ENCODE measurements at regions not wholly inside any gene's neighbourhood (a gene's known extent, or its start where the extent isn't known, plus 50 kb on each side); places are given as distances from the start of the nearest gene placed in this dataset.
"Not testable (repeated sequence)": the region's sequence is repeated elsewhere in the genome, so short reads cannot be mapped to it uniquely, and the experiment has no call there.

DNA sequence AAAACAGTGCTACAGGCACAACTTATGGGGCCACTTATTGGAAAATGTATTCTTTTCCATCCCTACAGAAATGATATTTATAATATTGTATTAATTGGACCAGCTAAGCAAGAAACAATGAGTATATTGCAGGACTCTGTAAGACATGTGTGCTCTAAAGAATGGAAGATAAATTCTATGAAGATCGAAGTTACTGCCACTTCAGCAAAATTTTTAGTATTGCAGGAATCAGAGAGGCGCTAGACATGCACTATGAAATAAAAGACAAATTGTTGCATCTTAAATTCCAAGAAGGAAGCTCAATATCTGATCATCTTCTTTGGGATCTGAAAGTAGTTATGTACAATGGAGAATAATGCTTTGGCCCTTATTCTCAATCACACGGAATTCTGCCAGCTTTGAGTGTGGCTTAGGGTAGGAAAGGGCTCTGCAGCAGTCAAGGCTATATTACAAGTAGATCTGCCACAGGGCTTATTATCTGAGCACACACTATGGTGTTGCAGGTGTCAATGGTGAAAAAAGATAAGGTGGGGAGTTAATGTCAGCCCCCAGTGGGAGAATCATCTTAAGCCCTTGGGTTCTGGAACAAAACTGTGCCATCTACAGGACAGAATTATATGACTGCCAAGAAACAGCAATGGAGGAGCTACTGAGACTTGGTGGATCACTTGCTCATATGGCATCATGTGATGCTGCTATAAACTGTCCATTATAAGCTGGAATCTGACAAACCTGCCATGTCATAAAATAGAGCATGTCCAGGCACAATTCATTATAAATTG is 334.0 kb upstream of the NDST3 start:
- DNase-seq: no peak

DNA sequence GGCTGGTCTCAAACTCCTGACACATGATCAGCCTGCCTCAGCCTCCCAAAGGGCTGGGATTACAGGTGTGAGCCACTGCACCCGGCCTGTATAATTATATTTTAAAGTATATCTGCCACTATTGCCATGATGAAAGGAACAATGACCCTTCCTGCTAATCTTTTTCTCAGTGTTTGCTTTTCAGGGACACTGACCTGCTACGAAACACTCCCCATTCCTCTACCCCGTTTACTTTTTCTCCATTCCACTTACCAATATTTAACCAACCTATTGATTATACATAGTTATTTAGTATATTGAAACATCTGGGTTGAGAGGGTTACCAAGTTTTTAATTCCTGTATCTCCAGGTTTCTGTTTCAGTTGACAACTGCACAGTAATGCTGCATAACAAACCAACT is 331.9 kb upstream of the NDST3 start:
- DNase-seq: no peak

DNA sequence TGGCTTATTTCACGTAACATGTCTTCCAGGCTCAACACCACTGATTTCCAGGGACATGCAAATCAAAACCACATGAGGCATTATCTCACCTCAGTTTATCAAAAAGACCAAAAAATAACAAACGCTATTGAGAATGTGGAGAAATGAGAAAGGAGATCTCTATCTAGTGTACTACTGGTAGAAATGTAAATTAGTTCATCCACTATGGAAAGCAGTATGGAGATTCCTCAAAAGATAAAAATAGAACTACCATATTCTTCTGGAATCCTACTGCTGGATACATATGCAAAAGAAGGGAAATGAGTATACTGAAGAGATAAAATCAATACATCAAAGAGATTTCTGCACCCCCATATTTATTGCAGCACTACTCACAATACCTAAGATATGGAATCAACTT is 329.6 kb upstream of the NDST3 start:
- no peak for DNase-seq

DNA sequence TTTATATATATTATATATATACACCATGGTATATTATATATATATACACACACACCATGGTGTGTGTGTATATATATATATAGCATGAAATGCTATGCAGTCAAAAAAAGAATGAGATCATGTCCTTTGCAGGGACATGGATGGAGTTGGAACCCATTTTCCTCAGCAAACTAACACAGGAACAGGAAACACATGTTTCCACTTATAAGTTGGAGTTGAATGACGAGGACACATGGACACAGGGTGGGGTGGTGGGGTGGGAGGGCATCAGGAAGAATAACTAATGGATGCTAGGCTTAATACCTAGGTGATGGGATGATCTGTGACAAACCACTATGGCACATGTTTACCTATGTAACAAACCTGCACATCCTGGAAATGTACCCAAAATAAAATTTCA is 293.6 kb upstream of the NDST3 start:
- DNase-seq: no peak

DNA sequence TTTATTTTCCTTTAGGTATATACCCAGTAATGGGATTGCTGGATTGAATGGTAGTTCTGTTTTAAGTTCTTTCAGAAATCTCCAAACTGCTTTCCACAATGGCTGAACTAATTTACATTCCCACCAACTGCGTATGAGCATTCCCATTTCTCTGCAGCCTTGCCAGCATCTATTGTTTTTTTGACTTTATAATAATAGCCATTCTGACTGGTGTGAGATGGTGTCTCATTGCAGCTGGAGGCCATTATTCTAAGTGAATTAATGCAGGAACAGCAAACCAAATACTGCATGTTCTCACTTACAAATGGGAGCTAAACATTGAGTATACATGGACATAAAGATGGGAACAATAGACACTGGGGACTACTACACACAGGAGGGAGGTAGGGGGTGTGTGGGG is 288.9 kb upstream of the NDST3 start:
- DNase-seq: not testable (repeated sequence)

DNA sequence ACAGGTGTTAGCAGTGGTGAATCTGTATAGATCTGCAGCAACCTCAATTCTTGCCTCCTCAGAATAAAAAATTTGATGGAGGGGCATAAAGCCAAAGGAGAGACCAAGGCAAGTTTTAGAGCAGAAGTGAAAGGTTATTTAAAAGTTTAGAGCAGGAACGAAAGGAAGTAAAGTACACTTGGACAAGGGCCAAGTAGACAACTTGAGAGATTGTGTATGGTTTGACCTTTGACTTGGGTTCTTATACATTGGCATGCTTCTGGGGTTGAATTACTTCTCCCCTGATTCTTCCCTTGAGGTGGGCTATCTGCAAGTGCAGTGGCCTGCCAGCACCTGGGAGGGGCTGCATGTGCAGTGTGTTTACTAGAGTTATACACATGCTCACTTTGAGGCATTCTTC is 278.8 kb upstream of the NDST3 start:
- DNase-seq: no peak

DNA sequence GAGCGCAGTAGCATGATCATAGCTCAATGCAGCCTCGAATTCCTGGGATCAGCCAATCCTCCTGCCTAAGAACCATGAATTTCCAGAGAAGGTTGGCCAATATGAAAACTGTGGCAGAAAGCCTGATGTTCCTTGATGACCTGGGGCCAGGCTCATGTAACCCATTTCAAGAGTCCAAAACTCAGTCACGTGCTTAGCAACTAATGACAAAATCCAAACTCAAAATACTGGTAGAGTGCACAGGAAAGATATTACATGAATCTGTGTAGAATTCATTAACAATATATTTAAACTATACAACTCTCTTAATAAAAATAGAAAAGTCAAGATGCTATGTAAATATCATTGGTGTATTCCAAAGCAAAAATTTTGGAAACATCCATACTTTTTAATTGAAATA is 265.7 kb upstream of the NDST3 start:
- no peak for DNase-seq

DNA sequence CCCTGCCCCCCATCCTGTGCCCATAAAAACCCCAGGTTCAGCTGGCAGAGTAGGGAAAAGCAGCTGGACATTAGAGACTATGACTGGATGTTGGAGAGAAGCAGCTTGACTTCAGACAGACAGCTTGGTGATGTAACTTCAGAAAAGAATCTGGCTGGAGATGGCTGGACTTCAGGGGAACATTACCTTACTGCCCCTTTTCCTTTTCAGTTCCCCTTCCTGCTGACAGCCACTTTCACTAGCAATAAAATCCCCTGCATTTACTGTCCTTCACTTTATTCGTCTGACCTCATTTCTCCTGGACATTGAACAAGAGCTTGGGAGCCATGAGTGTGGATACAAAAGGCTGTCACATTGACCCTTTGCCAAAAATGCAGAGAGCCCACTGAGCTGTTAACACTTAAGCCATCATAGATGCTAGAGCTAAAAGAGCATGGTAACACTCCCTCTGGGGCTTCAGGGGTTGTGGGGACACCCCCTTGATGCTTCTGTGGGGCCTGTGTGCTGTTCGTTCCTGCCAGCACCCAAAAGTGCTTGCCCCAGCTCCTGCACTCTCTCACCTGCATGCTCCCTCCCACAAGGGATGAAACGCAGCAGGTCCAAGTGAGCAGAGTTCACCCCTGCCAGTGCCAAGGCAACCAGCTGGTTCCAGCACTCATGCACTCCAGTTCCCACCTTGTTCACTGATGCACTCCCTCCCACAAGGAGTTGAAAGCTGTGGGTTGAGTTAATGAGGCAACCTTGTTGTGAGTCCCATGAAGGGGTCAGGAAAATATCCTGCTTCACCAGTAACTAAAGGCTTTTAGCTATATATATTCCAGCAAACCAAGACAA is 263.8 kb upstream of the NDST3 start:
- no peak for DNase-seq

DNA sequence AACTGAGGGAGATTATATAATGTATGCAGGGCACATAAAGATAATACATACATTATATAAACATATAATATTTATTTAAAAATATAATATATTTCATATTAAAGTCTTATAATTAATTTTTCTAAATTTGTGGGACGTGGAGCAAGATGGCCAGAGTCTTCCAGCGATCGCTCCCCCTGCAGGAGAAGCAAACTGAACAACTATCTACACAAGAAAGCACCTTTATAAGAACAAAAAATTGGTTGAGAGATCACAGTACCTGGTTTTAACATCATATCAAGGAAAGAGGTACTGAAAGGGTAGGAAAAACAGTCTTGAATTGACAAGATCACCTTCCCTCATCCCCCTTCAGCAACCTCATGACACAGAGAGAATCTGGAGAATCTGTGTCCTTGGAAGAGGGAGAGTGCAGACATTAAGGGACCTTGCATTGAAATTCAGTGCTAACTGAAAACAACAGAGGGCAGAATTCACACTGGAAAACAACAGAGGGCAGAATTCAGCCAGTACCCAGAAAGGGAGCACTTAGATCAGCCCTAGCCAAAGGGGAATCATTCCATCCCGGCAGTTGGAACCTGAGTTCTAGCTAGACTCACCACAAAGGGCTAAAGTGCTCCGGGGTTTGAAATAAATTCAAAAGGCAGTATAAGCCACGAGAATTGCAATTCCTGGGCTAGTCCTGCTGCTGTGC is 262.5 kb upstream of the NDST3 start:
- DNase-seq: no peak

DNA sequence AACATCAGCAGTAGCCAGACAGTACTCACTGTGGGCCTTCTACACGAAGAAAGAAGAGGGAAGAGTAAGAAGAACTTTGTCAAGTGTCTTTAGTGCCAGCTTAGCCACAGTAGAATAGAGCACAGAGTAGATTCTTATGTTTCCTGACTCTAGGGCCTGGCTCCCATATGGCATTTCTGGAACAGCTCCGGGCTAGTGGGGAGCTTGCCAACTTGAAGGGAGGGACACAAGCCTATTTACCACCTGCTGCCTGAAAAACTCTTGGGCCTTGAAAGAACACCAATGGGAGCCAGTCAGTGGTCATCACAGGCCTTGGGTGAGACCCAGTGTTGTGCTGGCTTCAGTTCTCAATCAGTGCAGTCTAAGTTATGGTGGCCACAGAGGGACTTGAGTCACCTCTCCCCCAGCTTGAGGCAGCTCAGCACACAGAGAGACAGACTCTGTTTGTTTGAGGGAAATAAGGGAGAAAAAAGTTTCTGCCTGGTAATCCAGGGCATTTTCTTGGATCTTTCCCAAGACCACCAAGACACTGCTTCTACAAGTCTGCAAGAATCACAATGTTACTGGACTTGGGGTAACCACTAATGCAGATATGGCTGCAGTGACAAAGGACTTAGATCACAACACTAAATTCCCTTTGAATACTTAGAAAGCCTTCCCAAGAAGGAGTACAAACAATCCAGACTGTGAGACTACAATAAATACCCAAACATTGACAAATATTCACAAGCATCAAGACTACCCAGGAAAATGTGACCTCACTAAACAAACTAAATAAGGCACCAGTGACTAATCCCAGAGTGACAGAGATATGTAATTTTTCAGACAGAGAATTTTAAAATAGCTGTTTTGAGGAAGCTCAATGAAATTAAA is 261.0 kb upstream of the NDST3 start:
- no peak for DNase-seq

DNA sequence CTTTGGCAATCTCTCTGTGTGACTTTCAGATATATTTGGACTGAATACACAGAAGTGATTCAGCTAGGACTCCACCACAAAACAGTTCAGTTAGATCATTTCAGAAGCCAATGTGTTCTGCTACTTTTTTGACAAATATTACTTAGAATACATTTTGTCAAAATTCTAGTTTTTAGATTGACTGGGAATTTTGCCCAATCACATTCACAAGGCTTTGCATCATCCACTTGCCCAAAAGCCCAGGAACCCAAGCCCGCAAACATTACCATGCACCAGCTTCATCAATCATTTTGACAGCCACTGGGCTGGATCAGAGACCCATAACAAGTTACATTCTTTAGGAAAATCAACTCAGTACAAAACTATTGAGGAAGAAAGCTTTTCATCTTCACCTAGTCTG is 256.6 kb upstream of the NDST3 start:
- no peak for DNase-seq

DNA sequence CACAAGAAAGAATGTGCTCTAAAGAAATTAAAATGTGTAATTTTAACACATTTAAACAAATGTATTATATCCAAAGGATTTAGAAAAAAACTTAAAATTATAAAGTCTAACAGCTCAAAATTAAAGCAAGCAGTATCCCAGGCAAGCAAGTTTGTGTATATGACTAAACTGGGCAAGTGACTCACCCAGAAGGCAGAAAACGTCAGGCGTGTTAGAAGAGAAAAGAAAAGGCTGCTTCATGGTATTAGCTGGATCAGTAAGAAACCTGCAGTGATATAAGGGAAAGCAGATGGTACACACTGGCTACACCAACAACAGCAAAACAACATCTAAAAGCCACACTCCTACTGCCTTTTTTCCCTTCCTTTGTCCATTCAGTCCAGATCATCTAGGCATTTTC is 250.6 kb upstream of the NDST3 start:
- DNase-seq: no peak

DNA sequence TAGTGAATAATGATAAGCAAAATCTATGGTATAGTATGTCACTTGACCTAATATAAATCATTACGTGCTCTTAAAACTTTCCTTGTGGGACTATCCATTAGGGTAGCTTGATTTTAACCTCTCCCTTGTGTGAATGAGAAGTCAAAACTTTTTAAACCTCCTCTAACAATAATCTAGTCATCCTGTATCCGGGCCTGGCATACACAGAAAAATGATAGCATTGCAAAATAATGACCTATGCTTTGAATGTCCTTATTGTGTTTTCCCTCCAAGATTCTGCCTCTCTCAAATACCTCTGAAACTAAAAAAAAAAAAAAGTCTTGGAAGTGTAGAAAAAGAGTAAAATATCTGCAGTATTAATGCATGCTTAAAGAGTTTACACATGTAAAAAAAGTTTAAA is 250.0 kb upstream of the NDST3 start:
- DNase-seq: no peak

DNA sequence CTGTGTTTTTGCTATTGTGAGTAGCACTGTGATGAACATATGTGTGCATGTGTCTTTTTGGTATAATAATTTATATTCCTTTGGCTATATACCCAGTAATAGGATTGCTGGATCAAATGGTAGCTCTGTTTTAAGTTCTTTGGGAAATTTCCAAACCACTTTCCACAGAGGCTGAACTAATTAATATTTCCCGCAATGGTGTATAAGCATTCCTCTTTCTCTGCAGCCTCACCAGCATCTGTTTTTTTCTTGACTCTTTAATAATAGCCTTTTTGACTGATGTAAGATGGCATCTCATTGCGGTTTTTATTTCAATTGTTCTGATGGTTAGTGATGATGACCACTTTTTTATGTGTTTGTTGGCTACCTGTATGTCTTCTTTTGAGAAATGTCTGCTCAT is 247.7 kb upstream of the NDST3 start:
- DNase-seq: no peak

DNA sequence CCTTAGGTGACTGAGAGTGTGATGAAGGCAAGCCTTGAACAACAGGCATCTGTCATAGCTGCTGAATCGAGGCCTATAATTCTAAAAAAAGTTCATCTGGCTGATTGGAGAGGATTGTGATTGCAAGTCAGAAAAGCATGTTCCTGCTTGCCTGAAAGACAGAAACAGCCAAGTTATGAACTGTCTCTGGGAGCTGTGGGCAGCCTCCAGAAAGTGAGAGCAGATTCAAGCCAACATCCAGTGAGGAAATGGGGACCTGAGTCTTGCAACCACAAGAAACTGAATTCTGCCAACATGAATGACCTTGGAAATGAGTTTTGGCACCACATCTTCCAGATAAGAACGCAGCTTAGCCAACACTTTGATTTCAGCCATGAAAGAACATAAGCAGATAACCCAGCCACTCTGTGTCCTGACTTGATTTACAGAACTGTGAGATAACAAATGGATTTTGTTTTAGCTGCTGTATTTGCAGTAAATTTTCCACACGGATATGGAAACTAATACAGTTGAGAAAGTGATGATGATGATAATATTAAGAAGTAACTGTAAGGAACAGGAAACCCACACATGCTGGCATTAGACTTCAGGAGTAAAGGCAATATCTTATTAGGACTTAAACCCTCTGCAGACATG is 240.3 kb upstream of the NDST3 start:
- DNase-seq: no peak

DNA sequence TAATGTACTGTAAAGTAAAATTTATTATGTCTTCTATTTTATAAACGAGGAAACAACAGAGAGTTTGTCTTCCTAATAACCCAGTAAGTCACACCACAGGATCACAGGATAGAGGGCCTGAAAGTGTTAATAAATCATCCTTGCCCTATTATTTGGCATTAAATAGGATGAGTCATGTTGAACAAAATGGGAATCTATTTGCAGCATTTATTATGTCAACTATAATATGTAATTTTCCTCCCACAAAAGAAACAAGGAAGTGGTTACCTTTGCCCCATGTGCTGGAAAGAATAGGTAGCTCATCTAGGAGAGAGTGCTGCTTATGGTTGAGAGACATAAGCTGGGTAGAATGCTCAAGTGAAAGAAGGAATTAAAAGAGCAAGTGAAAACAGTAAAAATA is 237.6 kb upstream of the NDST3 start:
- no peak for DNase-seq

DNA sequence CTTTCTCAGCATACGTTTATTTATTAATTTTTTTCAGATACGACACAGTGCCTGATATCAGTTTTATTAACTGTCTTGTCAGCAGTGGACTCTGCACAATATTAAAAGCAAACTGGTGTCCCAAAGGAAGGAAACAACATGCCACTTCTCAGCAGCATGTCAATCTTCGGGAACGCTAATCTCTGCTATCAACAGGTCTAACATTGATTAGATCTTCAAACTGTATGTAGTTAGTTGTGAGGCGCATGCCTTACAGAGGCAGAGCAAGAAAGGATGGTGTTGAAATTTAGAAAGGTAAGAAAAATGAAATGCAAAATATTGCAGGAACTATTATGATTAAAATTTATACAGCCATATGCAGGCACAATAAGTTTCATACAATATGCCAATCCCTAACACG is 233.7 kb upstream of the NDST3 start:
- no peak for DNase-seq

DNA sequence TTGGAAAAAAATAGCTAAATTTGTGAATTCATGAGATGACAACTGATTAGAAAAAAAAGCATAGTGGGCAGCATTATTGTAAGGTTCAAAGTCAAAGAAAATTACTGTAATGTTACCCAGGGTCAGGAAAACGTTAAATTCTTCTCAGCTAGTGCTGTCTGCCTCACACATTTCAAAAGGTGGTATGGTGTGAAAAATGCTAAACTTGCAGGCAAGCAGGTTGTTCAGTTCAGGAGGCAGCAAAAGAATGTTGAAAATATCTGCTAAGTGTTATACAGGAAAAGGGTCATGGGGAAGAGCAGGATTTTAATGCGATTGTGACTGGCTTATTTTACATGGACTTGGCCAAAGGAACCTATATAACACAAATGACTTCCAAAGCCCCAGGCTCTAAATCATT is 232.5 kb upstream of the NDST3 start:
- DNase-seq: no peak

DNA sequence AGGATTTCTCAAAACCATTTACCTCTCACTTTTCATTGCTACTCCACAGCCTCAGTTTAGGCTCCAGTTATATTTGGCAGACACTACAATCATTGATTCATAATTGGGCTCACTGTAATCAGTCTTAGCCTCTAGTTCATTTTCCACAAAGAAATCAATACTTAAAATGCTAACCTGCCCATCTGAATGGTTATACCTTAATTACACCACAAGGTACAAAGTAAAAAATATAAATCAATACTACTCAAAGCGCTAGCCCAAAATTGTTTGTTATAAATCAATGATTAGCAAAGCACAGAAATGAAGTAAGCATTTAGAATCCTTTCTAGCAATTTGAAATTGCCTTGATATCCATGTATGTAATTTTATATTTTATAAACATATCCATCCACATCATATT is 222.6 kb upstream of the NDST3 start:
- no peak for DNase-seq

DNA sequence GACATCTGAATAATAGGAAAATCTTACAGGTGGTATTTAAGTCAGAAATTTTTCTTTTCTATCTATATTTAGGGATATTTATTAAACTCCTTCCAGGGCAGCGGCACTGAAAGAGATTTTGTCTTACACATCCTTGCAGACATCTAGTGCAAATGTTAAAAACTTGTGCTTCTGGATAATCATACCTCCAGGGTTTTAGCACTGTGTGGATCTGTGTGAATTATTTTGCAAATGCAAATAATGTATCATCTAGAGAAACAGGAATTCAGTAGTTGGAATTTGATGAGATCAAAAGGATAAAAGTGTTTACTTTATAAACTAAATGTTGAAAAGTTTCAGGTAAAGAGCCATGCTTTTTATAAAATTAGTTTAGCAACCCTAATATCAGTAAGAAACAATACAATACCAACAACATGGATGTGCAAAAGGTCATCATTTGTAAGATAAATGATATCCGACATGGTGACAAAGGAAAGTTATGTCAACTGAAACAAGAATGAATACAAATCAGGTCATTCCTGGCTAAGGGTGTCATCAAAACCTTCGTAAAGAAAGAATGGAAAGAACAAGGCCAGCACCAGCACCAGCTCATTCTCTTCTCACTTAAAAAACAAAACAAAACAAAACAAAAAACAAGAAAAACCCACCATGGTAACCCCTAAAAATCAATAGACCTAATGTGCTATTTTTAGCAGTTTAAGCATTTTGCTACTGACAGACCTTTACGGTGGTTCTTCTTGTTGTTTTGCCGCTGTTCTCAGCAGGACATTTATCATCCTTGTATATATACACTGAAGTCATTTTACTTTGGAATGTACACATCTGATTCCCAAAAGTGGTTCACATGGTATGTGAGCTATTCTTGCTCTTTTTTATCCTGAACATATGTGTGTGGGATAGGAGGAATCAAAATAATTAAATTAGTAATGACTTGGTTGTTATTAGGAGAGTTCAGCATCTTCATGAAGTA is 219.7 kb upstream of the NDST3 start:
- no peak for DNase-seq

DNA sequence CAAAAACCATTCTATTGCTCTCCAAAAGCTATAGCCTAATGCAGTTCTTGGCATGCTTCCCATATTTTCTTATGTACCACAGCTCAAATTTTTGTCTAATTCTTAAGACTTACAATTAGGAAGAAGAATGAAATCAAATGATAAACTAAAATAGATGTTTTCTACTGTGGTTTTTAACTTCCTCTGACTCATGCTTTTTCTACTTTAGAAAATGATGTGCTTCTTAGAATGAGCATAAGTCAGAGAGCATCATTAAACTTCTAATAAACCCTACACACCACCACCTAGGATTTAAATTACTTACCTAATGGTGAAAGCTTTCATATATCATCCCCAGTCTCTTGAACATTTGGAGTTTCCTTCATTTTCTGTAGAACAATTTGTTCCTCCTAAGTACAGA is 217.0 kb upstream of the NDST3 start:
- no peak for DNase-seq

Measured in NCI-H1048 (cell line).